Upper lobe of left lung (tissue), 4 donors: ENCODE measurements at regions not wholly inside any gene's neighbourhood (a gene's known extent, or its start where the extent isn't known, plus 50 kb on each side); places are given as distances from the start of the nearest gene placed in this dataset.

Experiments used
- CTCF ChIP-seq, 6 experiments: fragments of 450-650 bp in 4 of 6; fragments of 200-600 bp in 2 of 6; sonication (generic) in 2 of 6; IDR thresholded peaks; one replicate each; pipeline ENCODE4 v1.5.1; 2016 to 2019; ENCODE audit warnings: antibody characterized with exemption in 6 of 6
- EP300 ChIP-seq, 4 donors: sonication (generic); formaldehyde crosslinking; IDR thresholded peaks; one replicate each; pipeline ENCODE4 v1.5.1; 2017; ENCODE audit warnings: antibody characterized with exemption in 4 of 4, control low read depth in 2 of 4

- TF ChIP-seq EP300 (IDR thresholded peaks at IDR 0.05) (no peak), CTCF (IDR thresholded peaks at IDR 0.05) (no peak)
Measured at GRCh38 chr1:101507547-101507971, 270.7 kb downstream of the S1PR1 start.
